HG03175 (cell line): ENCODE measurements at regions not wholly inside any gene's neighbourhood (a gene's known extent, or its start where the extent isn't known, plus 50 kb on each side); places are given as distances from the start of the nearest gene placed in this dataset.
A peak's percentile ranks its signal among the peaks of the same experiment; 100 is the strongest.

ENCODE experiments used
- ATAC-seq: cut with Tn5 transposase; IDR thresholded peaks from one replicate; pipeline ENCODE4 v1.9.1; 2021; ENCODE audit warnings: mild to moderate bottlenecking, moderate library complexity; ENCODE audit not compliant: unreplicated experiment

GRCh38 chr2:219692521-219692920, 65.1 kb downstream of the SLC4A3 start:
- ATAC-seq: no peak

GRCh38 chr2:219695145-219695709, 67.8 kb downstream of the SLC4A3 start:
- ATAC-seq: no peak

GRCh38 chr2:219697811-219698747, 70.6 kb downstream of the SLC4A3 start:
- no peak for ATAC-seq

GRCh38 chr2:219698748-219699439, 71.5 kb downstream of the SLC4A3 start:
- no peak for ATAC-seq

- no peak for ATAC-seq
These were observed 72.0 kb downstream of the SLC4A3 start for GRCh38 chr2:219699440-219699821.

GRCh38 chr2:219701847-219702634, 74.6 kb downstream of the SLC4A3 start:
- ATAC-seq: no peak

- no peak for ATAC-seq
These were observed 75.5 kb downstream of the SLC4A3 start for GRCh38 chr2:219702796-219703545.

- no peak for ATAC-seq
These were observed 77.4 kb downstream of the SLC4A3 start for GRCh38 chr2:219704878-219705277.

- no peak for ATAC-seq
These were observed 79.4 kb downstream of the SLC4A3 start for GRCh38 chr2:219706823-219707281.

- ATAC-seq: no peak
These were observed 80.3 kb downstream of the SLC4A3 start for GRCh38 chr2:219707496-219708285.

- no peak for ATAC-seq
These were observed 81.9 kb downstream of the SLC4A3 start for GRCh38 chr2:219709331-219709761.

- ATAC-seq: peak; percentile 64
These were observed 85.7 kb downstream of the SLC4A3 start for GRCh38 chr2:219713110-219713509.

GRCh38 chr2:219714681-219715400, 87.4 kb downstream of the SLC4A3 start:
- ATAC-seq: no peak

GRCh38 chr2:219718066-219718465, 90.6 kb downstream of the SLC4A3 start:
- ATAC-seq: no peak

- no peak for ATAC-seq
These were observed 92.1 kb downstream of the SLC4A3 start for GRCh38 chr2:219719521-219719920.

- ATAC-seq: no peak
These were observed 93.5 kb downstream of the SLC4A3 start for GRCh38 chr2:219720956-219721355.

- ATAC-seq: no peak
These were observed 94.9 kb downstream of the SLC4A3 start for GRCh38 chr2:219722276-219722879.

- no peak for ATAC-seq
These were observed 95.9 kb downstream of the SLC4A3 start for GRCh38 chr2:219723311-219723710.
